GM21619 (cell line): ENCODE measurements at regions not wholly inside any gene's neighbourhood (a gene's known extent, or its start where the extent isn't known, plus 50 kb on each side); places are given as distances from the start of the nearest gene placed in this dataset.
"Not testable (repeated sequence)": the region's sequence is repeated elsewhere in the genome, so short reads cannot be mapped to it uniquely, and the experiment has no call there.

Experiments used
- ATAC-seq: cut with Tn5 transposase; IDR thresholded peaks from one replicate; pipeline ENCODE4 v1.9.1; 2021; ENCODE audit not compliant: unreplicated experiment

DNA sequence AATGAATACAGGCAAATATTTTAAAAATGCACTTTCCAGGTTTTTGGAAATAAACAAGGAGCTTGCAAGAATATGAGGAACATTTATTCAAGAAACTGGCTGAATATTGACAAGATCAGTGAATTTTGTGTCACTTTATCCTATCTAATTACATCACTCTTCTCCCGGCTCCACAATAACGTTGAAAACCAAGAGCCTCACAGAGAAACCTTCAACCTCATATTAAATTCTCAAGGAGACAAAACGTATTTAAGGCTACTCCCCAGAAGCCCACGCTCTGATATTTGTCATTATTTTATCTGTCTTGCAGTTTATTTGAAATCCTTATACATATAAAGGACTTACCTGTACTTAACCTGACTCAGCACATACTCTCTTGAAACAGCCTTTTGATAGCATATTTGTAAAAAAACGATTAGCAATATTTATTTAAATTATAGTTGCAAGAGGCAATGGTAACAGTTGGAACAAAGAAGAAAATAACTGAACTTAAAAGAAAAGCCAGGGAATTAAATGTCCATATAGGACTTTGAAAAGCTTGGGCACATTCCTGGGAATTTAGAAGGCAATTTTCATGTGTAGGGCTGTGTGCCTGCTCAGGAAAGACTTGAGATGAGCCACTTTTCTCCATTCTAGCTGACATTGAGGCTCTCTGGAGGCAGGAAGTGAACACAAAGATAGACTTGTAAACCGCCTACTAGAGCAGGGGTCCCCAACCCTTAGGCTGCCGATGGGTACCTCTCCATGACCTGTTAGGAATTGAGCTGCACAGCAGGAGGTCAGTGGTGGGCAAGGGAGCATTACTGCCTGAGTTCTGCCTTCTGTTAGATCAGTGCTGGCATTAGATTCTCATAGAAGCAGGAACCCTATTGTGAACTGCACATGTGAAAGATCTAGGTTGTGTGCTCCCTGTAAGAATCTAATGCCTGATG lies 636.4 kb downstream of the SLC16A7 start:
- no peak for ATAC-seq

- not testable (repeated sequence) for ATAC-seq
Observed at GRCh38 chr12:60234611-60235195, 638.9 kb downstream of the SLC16A7 start.

- no peak for ATAC-seq
Observed at GRCh38 chr12:60235261-60235660, 639.4 kb downstream of the SLC16A7 start.

- ATAC-seq = not testable (repeated sequence)
Observed at GRCh38 chr12:60236416-60236815, 640.6 kb downstream of the SLC16A7 start.

GRCh38 chr12:60240891-60241290 lies 645.1 kb downstream of the SLC16A7 start:
- no peak for ATAC-seq

- no peak for ATAC-seq
Observed at GRCh38 chr12:60251091-60251490, 655.3 kb downstream of the SLC16A7 start.

GRCh38 chr12:60252359-60253096 lies 656.7 kb downstream of the SLC16A7 start:
- no peak for ATAC-seq

GRCh38 chr12:60255044-60255443 lies 659.2 kb downstream of the SLC16A7 start:
- no peak for ATAC-seq

DNA sequence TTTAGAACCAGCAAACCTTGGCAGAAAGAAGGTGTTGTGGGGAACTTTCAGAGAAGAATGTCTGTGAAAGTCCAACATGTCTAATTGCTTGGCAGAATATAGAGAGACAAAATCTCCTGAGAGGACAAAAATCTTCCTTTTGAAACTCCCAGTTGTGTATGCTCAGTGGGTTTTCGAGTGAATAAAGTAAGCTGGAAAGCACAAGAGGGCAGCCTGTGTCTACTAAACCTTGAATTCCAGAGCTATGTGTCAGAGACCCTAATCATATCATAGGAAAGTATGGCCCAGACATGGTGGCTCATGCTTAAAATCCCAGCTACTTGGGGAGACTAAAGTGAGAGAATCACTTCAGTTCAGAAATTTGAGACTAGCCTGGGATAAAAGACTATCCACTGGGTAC lies 661.2 kb downstream of the SLC16A7 start:
- ATAC-seq = no peak

GRCh38 chr12:60259225-60259624 lies 663.4 kb downstream of the SLC16A7 start:
- ATAC-seq = no peak

GRCh38 chr12:60262378-60262777 lies 666.5 kb downstream of the SLC16A7 start:
- ATAC-seq = no peak

- no peak for ATAC-seq
Observed at GRCh38 chr12:60263161-60263560, 667.3 kb downstream of the SLC16A7 start.

DNA sequence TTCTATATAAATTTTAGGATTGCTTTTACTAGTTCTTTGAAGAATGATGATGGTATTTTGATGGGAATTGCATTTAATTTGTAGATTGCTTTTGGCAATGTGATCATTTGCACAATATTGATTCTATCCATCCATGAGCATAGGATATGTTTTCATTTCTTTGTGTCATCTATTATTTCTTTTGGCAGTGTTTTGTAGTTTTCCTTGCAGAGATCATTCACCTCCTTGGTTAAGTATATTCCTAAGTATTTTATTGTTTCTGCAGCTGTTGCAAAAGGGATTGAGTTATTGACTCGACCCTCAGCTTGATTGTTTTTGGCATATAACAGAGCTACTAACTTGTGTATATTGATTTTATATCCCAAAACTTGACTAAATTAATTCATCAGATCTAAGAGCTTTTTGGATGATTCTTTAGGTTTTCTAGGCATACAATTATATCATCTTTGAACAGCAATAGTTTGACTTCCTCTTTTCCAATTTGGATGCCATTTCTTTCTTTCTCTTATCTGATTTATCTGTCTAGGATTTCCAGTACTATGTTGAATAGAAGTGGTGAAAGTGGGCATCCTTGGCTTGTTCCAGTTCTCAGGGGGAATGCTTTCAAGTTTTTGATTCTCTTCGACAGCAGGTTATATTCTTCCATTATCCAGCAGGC lies 668.1 kb downstream of the SLC16A7 start:
- ATAC-seq = no peak

DNA sequence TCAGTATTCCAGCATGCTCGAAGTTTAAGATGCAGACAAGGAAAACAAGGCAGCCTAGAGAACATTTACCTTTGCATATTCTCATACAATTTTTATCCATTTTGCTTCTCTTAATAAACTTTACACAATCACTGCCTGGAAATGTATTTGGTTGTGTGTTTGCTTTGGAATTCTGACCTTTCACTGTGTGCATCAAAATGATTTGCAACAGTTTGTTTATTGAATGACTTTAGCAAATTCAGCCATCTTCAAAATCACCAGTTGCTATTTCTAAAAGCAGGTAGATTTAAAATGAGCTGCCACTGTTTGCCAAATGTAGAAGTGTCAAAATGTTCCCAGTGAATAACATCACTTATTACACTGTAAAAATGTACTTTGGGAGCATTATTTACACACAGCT lies 669.9 kb downstream of the SLC16A7 start:
- no peak for ATAC-seq

GRCh38 chr12:60266381-60266852 lies 670.6 kb downstream of the SLC16A7 start:
- no peak for ATAC-seq

GRCh38 chr12:60269611-60270269 lies 673.9 kb downstream of the SLC16A7 start:
- ATAC-seq = no peak

- no peak for ATAC-seq
Observed at GRCh38 chr12:60271816-60272215, 676.0 kb downstream of the SLC16A7 start.

DNA sequence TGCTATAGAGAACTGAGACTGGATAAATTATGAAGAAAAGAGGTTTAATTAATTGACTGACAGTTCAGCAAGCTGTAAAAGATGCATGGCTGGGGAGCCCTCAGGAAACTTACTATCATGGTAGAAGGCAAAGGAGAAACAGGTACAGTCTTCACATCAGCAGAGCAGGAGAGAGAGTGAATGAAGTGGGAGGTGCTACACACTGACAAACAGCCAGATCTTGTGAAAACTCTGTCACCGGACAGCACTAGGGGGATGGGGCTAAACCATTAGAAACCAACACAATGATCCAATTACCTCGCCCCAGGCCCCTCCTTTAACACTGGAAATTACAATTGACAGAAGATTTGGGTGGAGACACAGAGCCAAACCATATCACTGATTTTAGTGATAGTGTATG lies 682.4 kb downstream of the SLC16A7 start:
- ATAC-seq = no peak

DNA sequence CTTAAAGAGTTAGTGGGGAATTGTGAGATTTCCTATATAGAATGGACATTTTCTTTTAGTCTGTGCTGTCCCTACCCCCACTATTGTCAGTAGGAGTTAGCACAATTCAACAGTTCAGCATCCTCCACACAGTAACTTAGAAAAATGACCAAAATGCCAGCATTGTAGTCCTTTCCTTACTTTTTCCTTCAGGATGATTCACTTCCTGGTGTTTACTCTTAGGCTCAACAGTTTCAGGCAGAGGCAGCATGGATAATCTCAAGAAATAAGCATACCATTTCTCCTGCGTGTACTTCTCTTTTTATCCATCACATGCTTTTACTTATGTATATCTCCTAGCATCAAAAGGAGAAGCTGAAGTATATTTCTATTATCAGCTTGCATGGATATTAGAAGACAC lies 683.4 kb downstream of the SLC16A7 start:
- ATAC-seq = no peak

GRCh38 chr12:60281522-60281921 lies 685.7 kb downstream of the SLC16A7 start:
- no peak for ATAC-seq

DNA sequence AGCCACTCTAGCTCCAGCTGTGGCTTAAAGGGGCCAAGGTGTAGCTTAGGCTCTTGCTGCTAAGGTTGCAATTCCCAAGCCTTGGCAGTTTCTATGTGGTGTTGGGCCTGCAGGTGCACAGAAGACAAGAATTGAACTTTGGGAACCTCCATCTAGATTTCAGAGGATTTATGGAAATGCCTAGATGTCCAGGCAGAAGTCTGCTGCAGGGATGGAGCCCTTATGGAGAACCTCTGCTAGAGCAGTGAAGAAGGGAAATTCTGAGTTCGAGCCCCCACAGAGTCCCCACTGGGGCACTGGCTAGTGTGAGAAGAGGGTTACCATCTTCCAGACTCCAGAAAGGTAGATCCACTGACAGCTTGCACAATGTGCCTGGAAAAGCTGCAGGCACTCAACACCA lies 694.7 kb downstream of the SLC16A7 start:
- no peak for ATAC-seq
